ENCODE measurements at regions not wholly inside any gene's neighbourhood (a gene's known extent, or its start where the extent isn't known, plus 50 kb on each side); places are given as distances from the start of the nearest gene placed in this dataset.

GRCh38 chr2:114384441-114384840 is 58.0 kb upstream of the DPP10 start:
- no peak for DNase-seq (ENCODE audit: low spot score)
- no peak overlapping the region for H3K4ac ChIP-seq (ENCODE audit: low read length)

GRCh38 chr2:114389021-114389420 is 53.4 kb upstream of the DPP10 start:
- no CpG with 5 or more reads among the region's 4 CpGs for WGBS, 2 donors (ENCODE audit: extremely low coverage in 2 of 2, insufficient read length in 2 of 2, insufficient replicate concordance in 1 of 2)

More at GRCh38 chr2:114384441-114384840, 58.0 kb upstream of the DPP10 start:
- Histone ChIP-seq H3K9me3 (replicated peaks in 1 of 2; ENCODE audit: control insufficient read depth in 2 of 2, insufficient read depth in 1 of 2, low read depth in 1 of 2, low read length in 2 of 2) (no peaks in the 10 kb centered on the region), H4K91ac (ENCODE audit: low read depth, low read length, poor library complexity) (no peak overlapping the region), H2BK5ac (ENCODE audit: low read length) (no peak overlapping the region), H4K8ac (ENCODE audit: low read depth, low read length) (no peak overlapping the region), H3K36me3 (replicated peaks in 1 of 2; ENCODE audit: control insufficient read depth in 2 of 2, insufficient read depth in 2 of 2, low read length in 2 of 2) (no peaks in the 10 kb centered on the region), H2AK5ac (ENCODE audit: low read depth, low read length) (no peak overlapping the region), H3K79me1 (ENCODE audit: low read depth, low read length) (no peaks in the 10 kb centered on the region), H3K27ac (replicated peaks; ENCODE audit: low read length) (no peak overlapping the region), H3K18ac (ENCODE audit: low read length) (no peak overlapping the region), H3K27me3 (ENCODE audit: control insufficient read depth in 3 of 3, insufficient read depth in 3 of 3, low read depth in 1 of 3, low read length in 3 of 3) (peaks cover 0 to 1% (median 0%) of the 10 kb centered on the region in 3 experiments), H2BK12ac (ENCODE audit: low read length) (no peak overlapping the region), H3K4me1 (ENCODE audit: control insufficient read depth in 2 of 2, insufficient read depth in 1 of 2, low read depth in 1 of 2, low read length in 2 of 2) (no peaks in the 10 kb centered on the region), H3K14ac (ENCODE audit: low read length) (no peak overlapping the region), H3K23ac (ENCODE audit: low read depth, low read length, poor library complexity) (no peak overlapping the region), H3K9ac (ENCODE audit: low read depth, low read length, poor library complexity) (no peak overlapping the region), H2BK15ac (ENCODE audit: low read length) (no peak overlapping the region), H3K4me3 (ENCODE audit: low read length in 2 of 2) (no peak overlapping the region), H2BK120ac (ENCODE audit: low read depth, low read length) (no peak overlapping the region), H2AFZ (ENCODE audit: low read length) (no peak overlapping the region), H3K4me2 (ENCODE audit: insufficient read depth, low read length, poor library complexity, severe bottlenecking) (no peak overlapping the region)
- WGBS, 2 donors (ENCODE audit: extremely low coverage in 2 of 2, insufficient read length in 2 of 2, insufficient replicate concordance in 1 of 2), result no CpG with 5 or more reads among the region's 4 CpGs

More at GRCh38 chr2:114389021-114389420, 53.4 kb upstream of the DPP10 start:
- Histone ChIP-seq H3K23ac (ENCODE audit: low read depth, low read length, poor library complexity) (no peak overlapping the region), H4K8ac (ENCODE audit: low read depth, low read length) (no peak overlapping the region), H3K27ac (replicated peaks; ENCODE audit: low read length) (no peak overlapping the region), H3K4me1 (ENCODE audit: control insufficient read depth in 2 of 2, insufficient read depth in 1 of 2, low read depth in 1 of 2, low read length in 2 of 2) (no peaks in the 10 kb centered on the region), H2BK15ac (ENCODE audit: low read length) (no peak overlapping the region), H2BK12ac (ENCODE audit: low read length) (no peak overlapping the region), H3K14ac (ENCODE audit: low read length) (no peak overlapping the region), H2BK5ac (ENCODE audit: low read length) (no peak overlapping the region), H3K4ac (ENCODE audit: low read length) (no peak overlapping the region), H3K36me3 (replicated peaks in 1 of 2; ENCODE audit: control insufficient read depth in 2 of 2, insufficient read depth in 2 of 2, low read length in 2 of 2) (no peaks in the 10 kb centered on the region), H2AFZ (ENCODE audit: low read length) (no peak overlapping the region), H3K4me2 (ENCODE audit: insufficient read depth, low read length, poor library complexity, severe bottlenecking) (no peak overlapping the region), H2BK120ac (ENCODE audit: low read depth, low read length) (no peak overlapping the region), H3K79me1 (ENCODE audit: low read depth, low read length) (no peaks in the 10 kb centered on the region), H3K4me3 (ENCODE audit: low read length in 2 of 2) (no peak overlapping the region), H3K9ac (ENCODE audit: low read depth, low read length, poor library complexity) (no peak overlapping the region), H3K18ac (ENCODE audit: low read length) (no peak overlapping the region), H2AK5ac (ENCODE audit: low read depth, low read length) (no peak overlapping the region), H4K91ac (ENCODE audit: low read depth, low read length, poor library complexity) (no peak overlapping the region), H3K27me3 (ENCODE audit: control insufficient read depth in 3 of 3, insufficient read depth in 3 of 3, low read depth in 1 of 3, low read length in 3 of 3) (no peaks in the 10 kb centered on the region), H3K9me3 (replicated peaks in 1 of 2; ENCODE audit: control insufficient read depth in 2 of 2, insufficient read depth in 1 of 2, low read depth in 1 of 2, low read length in 2 of 2) (no peaks in the 10 kb centered on the region)
- DNase-seq (ENCODE audit: low spot score), result no peak

Data from neuronal stem cell (in vitro differentiated cells).